GM12892 (cell line): ENCODE measurements at regions not wholly inside any gene's neighbourhood (a gene's known extent, or its start where the extent isn't known, plus 50 kb on each side); places are given as distances from the start of the nearest gene placed in this dataset.

Experiments used
- POLR2A ChIP-seq: IDR thresholded peaks from 2 replicates; pipeline ENCODE4 v1.6.1; 2011; ENCODE audit warnings: low read depth, low read length, control low read depth
- POLR2AphosphoS5 ChIP-seq: IDR thresholded peaks from 2 replicates; pipeline ENCODE4 v1.6.1; 2011; ENCODE audit warnings: low read depth, low read length, control low read depth
- TAF1 ChIP-seq: IDR thresholded peaks from 2 replicates; pipeline ENCODE4 v1.6.1; 2011; ENCODE audit warnings: low read depth, mild to moderate bottlenecking, control low read depth, low read length, borderline replicate concordance

- no peak for TF ChIP-seq POLR2A
- TF ChIP-seq POLR2AphosphoS5, result no peak
- TF ChIP-seq TAF1, result no peak
Observed at GRCh38 chr22:48835857-48836672, 991.6 kb downstream of the BRD1 start.
